HFFc6 (cell line): ENCODE measurements at regions not wholly inside any gene's neighbourhood (a gene's known extent, or its start where the extent isn't known, plus 50 kb on each side); places are given as distances from the start of the nearest gene placed in this dataset.

Source experiments
- DNase-seq: peaks from one replicate; pipeline ENCODE4 v3.0.0-alpha.2; 2018
- H3K27ac Mint-ChIP-seq: 2 replicates; pipeline ENCODE4 v1.8.0; 2020; ENCODE audit warnings: mild to moderate bottlenecking, mixed read lengths
- H3K27me3 Mint-ChIP-seq: 2 replicates; pipeline ENCODE4 v1.8.0; 2021; ENCODE audit warnings: mild to moderate bottlenecking, moderate library complexity, mixed read lengths; ENCODE audit not compliant: insufficient read depth
- H3K36me3 Mint-ChIP-seq: 2 replicates; pipeline ENCODE4 v1.8.0; 2021; ENCODE audit warnings: low read depth, mixed read lengths
- H3K4me1 Mint-ChIP-seq: 2 replicates; pipeline ENCODE4 v1.8.0; 2020; ENCODE audit warnings: low read depth, mixed read lengths
- H3K4me3 Mint-ChIP-seq: 2 replicates; pipeline ENCODE4 v1.8.0; 2020; ENCODE audit warnings: mild to moderate bottlenecking, moderate library complexity, mixed read lengths
- H3K9me3 Mint-ChIP-seq: 2 replicates; pipeline ENCODE4 v1.8.0; 2020; ENCODE audit warnings: mild to moderate bottlenecking, mixed read lengths
- CTCF ChIP-seq: fragments of 200-600 bp; sonication (generic); IDR thresholded peaks from 2 replicates; pipeline ENCODE4 v1.5.0; 2021; ENCODE audit warnings: antibody characterized with exemption, mild to moderate bottlenecking

DNA sequence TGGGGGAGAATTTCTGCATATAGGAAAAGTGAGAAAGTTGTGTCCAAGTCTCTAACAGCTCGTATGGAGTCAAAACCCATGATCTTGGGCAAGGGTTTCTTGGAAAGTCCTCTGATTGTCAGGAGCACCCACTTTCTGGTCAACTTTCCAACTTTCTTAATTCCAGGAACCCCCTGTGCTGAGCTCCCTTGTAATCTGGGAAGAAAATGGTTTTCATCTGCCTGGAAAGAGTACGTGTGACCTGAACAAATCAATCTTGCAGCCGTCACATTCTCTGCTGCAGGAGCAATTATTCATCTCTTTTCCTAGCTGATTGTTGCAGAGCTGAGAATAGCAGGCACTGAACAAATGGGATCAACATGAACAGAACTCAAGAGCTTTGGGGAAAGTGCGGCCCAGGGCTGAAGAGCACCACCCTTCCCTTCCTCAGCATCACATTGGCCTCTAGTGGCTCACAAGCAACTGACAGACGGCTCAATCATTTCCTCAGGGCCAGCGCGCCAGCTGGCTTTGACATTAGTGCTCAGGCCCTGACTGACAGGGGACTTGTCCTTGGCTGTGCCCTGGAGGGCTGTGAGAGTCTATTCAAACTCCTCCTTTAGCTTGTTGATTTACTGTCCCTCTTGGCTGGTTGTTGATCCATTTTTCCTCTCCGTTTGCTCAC lies 295.2 kb downstream of the HLX start:
- no peak for TF ChIP-seq CTCF
- Mint-ChIP-seq H3K27me3 (no peaks in the 10 kb centered on the region), H3K4me3 (no peak overlapping the region), H3K9me3 (no peaks in the 10 kb centered on the region; the same call in 1 of the 2 replicates), H3K4me1 (peaks cover 10% of the 10 kb centered on the region), H3K27ac (no peak overlapping the region), H3K36me3 (peaks cover 8% of the 10 kb centered on the region)
- DNase-seq, result no peak

- Mint-ChIP-seq H3K27me3 (no peaks in the 10 kb centered on the region), H3K9me3 (no peaks in the 10 kb centered on the region; the same call in 1 of the 2 replicates), H3K36me3 (peaks cover 8% of the 10 kb centered on the region), H3K4me3 (no peak overlapping the region), H3K4me1 (peaks cover 2% of the 10 kb centered on the region), H3K27ac (no peak overlapping the region)
- no peak for DNase-seq
- TF ChIP-seq CTCF, result no peak
Observed at GRCh38 chr1:221175249-221175648, 296.0 kb downstream of the HLX start.

DNA sequence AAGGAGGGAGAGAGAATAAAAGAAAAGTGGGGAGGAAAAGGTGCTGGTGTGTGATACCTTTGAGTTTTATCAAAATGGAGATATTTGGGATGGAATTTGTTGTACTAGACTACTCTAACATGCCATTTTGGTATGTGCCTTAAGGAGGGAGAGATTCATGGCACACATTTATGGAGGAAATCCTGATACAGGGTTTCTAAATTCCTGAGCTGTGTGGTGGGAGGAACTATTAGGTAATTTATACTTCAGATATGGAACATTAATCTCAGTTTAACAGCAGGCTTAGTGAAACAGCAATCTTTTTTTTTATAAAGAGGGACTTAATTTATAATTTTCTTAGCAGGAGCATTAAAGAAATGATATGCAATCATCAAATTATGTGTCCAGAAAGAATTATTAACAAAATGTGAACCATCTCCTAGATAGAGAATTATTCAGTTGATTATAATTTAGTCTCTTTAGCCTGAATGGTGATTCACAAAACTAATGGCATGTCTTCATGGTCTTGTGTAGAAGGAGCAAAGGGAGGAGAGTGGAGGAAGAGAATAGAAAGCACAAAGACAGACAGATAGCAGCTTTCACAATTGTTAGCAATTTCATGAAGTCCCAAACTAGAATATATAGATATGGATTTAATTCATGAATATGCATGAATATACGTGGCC lies 301.6 kb downstream of the HLX start:
- no peak overlapping the region for H3K4me3 Mint-ChIP-seq
- H3K27me3 Mint-ChIP-seq, result no peaks in the 10 kb centered on the region; the same call in 1 of the 2 replicates
- H3K27ac Mint-ChIP-seq, result no peak overlapping the region
- DNase-seq, result no peak
- no peak for TF ChIP-seq CTCF
- no peaks in the 10 kb centered on the region for H3K4me1 Mint-ChIP-seq
- no peaks in the 10 kb centered on the region for H3K9me3 Mint-ChIP-seq
- H3K36me3 Mint-ChIP-seq, result no peaks in the 10 kb centered on the region

- DNase-seq, result no peak
- H3K27me3 Mint-ChIP-seq, result no peaks in the 10 kb centered on the region; the same call in 1 of the 2 replicates
- no peaks in the 10 kb centered on the region for H3K36me3 Mint-ChIP-seq
- H3K4me3 Mint-ChIP-seq, result no peak overlapping the region
- H3K4me1 Mint-ChIP-seq, result no peaks in the 10 kb centered on the region
- TF ChIP-seq CTCF, result no peak
- 0 out of 2 replicates have a peak, but pooled peaks cover 3% of the 10 kb centered on the region for H3K9me3 Mint-ChIP-seq
- no peak overlapping the region for H3K27ac Mint-ChIP-seq
Observed at GRCh38 chr1:221182791-221183533, 303.7 kb downstream of the HLX start.

DNA sequence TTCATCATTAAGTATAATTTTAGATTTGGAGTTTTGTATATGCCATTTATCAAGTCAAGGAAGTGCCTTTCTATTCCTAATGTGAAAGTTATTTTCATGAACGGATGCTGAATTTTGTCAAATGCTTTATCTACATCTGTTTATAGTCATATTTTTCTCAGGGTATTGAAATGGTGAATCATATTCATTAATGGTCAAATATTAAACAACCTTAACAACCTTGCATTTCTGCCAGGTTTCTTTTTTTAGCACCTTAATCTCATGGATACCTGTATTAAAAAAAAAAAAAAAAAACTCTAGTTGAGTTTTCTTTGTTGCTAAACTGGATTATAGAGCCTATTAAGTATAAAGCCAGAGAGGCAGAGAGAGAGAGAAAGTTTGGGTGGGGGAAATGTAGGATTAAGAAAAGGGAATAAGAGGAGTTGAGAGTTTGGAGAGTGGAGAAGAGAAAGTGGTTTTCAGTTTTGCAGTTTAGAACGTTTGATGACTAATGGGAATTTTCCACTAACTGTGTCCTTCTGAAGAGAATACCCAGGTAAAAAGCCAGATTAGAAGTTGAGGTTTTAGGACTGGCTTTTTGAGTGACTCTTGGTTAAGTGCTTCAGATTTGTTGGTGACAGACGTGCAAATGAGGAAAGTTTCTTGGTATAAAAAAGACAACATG lies 305.0 kb downstream of the HLX start:
- Mint-ChIP-seq H3K4me3 (no peak overlapping the region), H3K4me1 (no peaks in the 10 kb centered on the region), H3K36me3 (no peaks in the 10 kb centered on the region), H3K27me3 (no peaks in the 10 kb centered on the region; the same call in 1 of the 2 replicates), H3K27ac (no peak overlapping the region), H3K9me3 (0 out of 2 replicates have a peak, but pooled peaks cover 3% of the 10 kb centered on the region)
- TF ChIP-seq CTCF, result no peak
- DNase-seq, result no peak
